Ishikawa (cell line): ENCODE measurements at regions not wholly inside any gene's neighbourhood (a gene's known extent, or its start where the extent isn't known, plus 50 kb on each side); places are given as distances from the start of the nearest gene placed in this dataset.

Source experiments
- CEBPB ChIP-seq: IDR thresholded peaks from 2 replicates; pipeline ENCODE4 v1.6.1; 2012
- EP300 ChIP-seq: IDR thresholded peaks from 2 replicates; pipeline ENCODE4 v1.6.1; 2012; ENCODE audit warnings: borderline replicate concordance
- MAX ChIP-seq: IDR thresholded peaks from 2 replicates; pipeline ENCODE4 v1.6.1; 2012
- RAD21 ChIP-seq: IDR thresholded peaks from 2 replicates; pipeline ENCODE4 v1.6.1; 2012; ENCODE audit warnings: low read depth
- REST ChIP-seq: IDR thresholded peaks from 2 replicates; pipeline ENCODE4 v1.6.1; 2012; ENCODE audit warnings: low read depth, mild to moderate bottlenecking
- TAF1 ChIP-seq: IDR thresholded peaks from 2 replicates; pipeline ENCODE4 v1.6.1; 2012; ENCODE audit warnings: low read depth, mild to moderate bottlenecking
- YY1 ChIP-seq: IDR thresholded peaks from 2 replicates; pipeline ENCODE4 v1.6.1; 2012; ENCODE audit warnings: low read depth

- TF ChIP-seq YY1 = no peak
- no peak for TF ChIP-seq MAX
- TF ChIP-seq CEBPB = no peak
- no peak for TF ChIP-seq TAF1
- TF ChIP-seq EP300 = no peak
- TF ChIP-seq REST = no peak
- TF ChIP-seq RAD21 = no peak
These were observed 51.2 kb upstream of the HSPA9 start for GRCh38 chr5:138626333-138626944.
